ENCODE measurements at regions not wholly inside any gene's neighbourhood (a gene's known extent, or its start where the extent isn't known, plus 50 kb on each side); places are given as distances from the start of the nearest gene placed in this dataset.
"Not testable (repeated sequence)": the region's sequence is repeated elsewhere in the genome, so short reads cannot be mapped to it uniquely, and the experiment has no call there.

DNA sequence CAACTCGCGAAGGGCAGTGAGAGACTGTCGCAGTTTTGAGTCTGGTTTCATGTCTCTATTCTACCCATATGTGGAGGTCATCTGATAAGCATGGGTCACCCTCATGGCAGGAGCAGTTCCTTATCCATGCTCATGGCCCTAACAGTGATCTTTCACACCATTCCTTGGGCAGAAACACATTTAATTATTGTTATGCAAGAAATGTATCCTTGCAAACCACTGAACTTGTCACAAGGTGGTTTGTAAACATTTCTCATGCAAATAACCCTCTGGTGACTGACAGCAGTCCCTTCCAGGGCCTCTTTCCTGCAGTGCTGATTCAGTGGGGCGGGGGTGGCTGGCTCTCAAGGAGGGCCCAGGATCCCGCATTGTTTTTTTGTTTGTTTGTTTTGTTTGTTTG, 421.4 kb upstream of the RUNX1 start:
- DNase-seq (ENCODE audit: low read depth in 2 of 2) = no peak

DNA sequence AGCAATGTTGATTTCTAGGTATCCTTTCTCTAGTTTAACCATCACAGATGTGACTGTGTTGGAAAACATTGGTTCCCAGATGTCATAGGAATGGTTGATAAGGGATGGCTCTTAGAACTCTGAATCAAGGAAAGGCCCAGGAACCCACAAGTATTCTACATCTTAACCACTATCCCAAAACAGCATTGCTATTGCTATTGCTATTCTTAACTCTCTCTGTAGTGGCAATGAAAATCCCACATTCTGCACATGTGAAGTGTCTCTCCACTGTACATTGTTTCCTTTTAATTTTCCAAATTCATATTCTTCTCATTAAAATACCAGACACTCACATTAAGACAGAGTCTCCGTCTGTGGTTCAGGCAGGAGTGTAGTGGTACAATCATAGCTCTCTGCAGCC, 420.4 kb upstream of the RUNX1 start:
- DNase-seq (ENCODE audit: low read depth in 2 of 2) = no peak

DNA sequence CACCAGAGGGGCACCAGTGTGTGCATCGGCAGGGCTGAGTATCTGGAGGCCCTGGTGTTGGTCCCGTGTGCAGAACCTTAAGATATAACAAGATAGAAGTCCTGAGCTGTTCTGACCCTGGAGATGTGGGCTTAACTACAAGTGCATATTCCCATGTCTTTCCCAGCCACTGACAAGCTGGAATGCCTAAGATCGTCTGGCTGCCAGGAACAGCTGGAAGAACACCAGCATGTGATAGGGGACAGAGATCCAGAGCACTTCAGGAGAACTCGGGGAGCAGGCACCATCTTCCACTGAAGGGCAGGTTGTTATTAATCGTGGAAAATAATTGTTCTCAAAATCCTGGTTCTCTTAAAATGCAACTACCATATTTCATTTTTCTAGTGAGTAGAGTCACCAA, 419.9 kb upstream of the RUNX1 start:
- no peak for DNase-seq (ENCODE audit: low read depth in 2 of 2)

DNA sequence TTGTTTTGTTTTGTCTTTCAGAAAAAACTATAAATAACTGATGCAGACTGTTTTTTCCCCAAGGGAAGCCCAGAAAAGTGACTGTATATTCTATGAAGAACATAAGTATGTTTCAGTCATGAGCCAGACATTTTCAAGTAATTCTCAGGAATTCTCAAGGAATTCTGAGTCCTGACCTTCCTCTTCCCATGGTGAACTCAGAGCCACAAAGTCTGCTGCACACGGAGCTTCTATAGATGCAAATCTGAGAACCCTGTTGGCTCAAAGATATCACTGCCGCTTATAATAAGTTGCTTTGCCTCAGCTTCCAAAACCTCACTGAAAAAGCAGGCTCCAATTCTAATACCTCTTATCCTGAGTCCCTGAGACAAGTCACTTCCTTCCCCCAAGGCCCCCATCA, 418.5 kb upstream of the RUNX1 start:
- DNase-seq (ENCODE audit: low read depth in 2 of 2) = no peak

DNA sequence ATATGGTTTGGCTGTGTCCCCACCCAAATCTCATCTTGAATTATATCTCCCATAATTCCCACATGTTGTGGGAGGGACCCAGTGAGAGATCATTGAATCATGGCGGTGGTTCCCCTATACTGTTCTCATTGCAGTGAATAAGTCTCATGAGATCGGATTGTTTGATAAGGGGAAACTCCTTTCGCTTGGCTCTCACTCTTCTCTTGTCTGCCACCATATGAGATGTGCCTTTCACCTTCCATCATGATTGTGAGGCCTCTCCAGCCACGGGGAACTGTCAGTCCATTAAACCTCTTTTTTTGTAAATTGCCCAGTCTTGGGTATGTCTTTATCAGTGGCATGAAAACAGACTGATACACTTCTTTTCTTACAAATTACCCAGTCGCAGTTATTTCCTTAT, 417.6 kb upstream of the RUNX1 start:
- DNase-seq (ENCODE audit: low read depth in 2 of 2) = not testable (repeated sequence)

DNA sequence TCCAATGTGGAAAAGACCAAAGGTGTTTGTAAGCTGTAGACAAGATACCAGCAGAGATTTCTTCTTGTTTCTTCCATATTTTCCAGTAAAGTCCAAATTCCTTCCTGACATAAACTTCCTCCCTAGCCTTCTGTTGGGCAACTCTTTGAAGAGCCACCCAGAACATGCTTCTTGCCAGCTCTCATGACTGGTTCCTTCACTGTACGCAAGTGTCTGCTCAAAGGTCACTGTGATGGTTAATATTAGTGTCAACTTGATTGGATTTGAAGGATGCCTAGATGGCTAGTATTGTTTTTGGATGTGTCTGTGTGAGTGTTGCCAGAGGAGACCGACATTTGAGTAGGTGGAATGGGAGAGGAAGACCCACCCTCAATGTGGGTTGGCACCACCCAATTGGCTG, 416.6 kb upstream of the RUNX1 start:
- DNase-seq (ENCODE audit: low read depth in 2 of 2) = no peak

DNA sequence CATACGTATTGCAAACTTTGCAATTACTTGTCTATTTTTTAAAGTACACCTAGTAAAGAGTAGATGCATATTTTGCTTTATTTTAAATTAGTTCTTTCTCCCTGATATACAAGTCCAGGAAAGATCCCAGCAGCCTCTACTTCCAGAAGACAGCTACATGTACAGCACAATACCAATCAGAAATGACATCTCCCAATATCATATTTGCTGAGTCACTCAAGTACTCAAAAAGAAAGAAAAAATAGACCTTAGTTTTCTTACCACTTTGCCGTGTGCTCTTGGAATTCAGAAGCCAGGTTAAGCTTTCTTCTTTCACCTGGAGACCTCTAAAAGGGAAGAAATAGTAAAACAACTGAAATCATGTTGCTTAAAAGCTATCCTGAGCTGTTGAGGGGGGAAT, 412.6 kb upstream of the RUNX1 start:
- no peak for DNase-seq (ENCODE audit: low read depth in 2 of 2)

DNA sequence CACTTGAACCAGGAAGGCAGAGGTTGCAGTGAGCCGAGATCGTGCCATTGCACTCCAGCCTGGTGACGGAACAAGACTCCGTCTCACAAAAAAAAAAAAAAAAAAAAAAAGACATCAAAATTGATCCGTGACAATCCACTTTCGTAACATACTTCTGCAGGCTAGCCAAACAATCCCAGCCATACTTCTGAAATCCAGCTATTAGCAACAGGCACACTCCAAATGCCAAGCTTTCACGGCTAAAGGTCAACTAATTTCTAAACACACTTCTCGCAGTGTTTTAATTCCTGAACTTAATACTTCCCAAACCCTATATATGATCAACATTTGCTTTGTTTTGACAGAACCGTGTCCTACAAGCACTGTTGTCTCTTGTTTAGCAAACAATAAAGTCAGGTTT, 411.3 kb upstream of the RUNX1 start:
- no peak for DNase-seq (ENCODE audit: low read depth in 2 of 2)

DNA sequence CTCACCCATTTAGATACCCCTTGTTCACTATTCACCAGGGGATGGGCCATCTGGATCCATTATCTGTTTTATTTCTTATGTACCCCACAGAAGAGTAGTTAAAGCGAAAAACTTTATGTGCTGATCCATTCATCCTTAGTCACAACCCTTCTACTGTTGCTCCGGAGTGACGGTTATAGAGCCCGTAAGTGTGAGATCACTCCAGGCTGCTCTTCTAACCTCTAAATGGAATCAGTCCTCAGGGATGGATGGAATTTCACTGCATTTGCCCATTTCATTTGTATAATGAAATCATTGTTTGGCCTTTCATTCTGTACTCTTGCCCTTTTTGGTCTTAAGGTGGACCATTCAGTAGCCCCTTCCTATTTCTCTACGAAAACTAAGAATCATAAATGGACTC, 409.3 kb upstream of the RUNX1 start:
- DNase-seq (ENCODE audit: low read depth in 2 of 2) = no peak

DNA sequence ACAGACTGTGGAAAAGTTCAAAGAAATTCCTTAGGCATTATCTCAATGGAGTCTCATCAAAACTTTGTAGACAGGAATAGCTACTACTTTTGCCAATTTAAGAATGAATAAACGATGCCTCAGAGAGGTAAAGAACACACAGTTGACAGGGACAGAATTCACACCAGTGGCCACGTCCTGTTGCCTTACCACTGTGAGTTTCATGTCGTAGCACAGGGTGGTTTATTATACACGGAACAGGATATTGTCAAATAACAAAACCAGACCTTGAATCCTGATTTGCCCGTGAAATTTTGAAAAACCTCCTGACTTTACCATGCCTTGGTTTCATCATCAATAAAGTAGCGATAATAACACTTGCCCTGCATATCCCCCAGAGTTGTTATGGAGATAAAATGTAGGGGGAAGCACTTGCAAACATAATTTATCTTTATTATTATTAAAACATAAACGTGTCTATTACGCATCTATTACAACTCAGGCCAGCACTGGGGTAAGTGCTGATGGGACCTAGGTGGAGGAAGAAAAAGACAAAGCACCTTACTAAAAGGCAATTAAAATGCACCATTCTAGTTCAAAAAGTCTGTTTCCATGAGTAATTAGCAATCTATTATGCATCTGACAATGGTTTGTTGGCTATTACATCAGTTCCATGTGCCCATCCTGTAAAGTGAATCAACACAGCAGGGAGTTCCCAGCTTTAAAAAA, 408.1 kb upstream of the RUNX1 start:
- DNase-seq (ENCODE audit: low read depth in 2 of 2) = no peak

DNA sequence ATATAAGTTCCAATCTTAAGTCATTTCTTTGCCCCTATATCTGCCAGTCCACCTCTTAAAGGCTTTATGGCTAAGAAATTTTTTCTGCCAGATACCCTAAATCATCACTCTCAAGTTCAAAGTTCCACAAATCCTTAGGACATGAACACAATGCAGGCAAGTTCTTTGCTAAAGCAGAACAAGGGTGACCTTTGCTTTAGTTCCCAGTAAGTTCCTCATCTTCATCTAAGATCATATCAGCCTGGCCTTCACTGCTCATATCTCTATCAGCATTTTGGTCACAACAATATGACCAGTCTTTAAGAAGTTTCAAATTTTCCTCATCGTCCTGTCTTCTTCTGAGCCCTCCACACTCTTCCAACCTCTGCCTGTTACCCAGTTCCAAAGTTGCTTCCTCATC, 402.2 kb upstream of the RUNX1 start:
- DNase-seq (ENCODE audit: low read depth in 2 of 2) = no peak

DNA sequence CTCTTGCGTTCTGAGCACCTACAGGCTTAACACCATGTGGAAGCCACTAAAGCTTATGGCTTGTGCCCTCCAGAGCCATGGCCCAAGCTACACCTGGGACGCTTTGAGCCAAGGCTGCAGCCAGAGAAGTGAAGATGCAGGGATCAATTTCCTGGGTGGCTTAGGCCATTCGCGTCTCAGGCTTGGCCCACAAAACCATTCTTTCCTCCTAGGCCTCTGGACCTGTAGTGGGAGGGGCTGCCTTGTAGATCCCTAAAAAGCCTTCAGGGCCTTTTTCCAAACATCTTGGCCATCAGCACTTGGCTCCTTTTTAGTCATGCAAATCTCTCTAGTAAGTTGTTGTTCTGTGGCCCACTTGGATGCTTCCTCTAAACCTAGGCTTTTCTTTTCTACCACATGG, 401.7 kb upstream of the RUNX1 start:
- no peak for DNase-seq (ENCODE audit: low read depth in 2 of 2)

DNA sequence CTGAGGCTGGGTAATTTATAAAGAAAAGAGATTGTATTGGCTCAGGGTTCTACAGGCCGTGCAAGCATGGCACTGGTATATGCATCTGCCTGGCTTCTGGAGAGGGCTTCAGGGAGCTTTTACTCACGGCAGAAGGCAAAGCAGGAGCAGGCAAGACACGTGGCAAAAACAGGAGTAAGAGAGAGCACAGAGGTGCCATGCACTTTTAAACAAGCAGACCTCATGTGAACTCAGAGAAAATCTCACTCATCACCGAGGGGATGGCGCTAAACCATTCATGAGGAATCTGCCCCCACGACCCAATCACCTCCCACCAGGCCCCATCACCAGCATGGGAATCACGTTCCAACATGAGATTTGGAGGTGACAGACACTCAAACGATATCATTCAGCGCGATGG, 400.7 kb upstream of the RUNX1 start:
- DNase-seq (ENCODE audit: low read depth in 2 of 2) = no peak

DNA sequence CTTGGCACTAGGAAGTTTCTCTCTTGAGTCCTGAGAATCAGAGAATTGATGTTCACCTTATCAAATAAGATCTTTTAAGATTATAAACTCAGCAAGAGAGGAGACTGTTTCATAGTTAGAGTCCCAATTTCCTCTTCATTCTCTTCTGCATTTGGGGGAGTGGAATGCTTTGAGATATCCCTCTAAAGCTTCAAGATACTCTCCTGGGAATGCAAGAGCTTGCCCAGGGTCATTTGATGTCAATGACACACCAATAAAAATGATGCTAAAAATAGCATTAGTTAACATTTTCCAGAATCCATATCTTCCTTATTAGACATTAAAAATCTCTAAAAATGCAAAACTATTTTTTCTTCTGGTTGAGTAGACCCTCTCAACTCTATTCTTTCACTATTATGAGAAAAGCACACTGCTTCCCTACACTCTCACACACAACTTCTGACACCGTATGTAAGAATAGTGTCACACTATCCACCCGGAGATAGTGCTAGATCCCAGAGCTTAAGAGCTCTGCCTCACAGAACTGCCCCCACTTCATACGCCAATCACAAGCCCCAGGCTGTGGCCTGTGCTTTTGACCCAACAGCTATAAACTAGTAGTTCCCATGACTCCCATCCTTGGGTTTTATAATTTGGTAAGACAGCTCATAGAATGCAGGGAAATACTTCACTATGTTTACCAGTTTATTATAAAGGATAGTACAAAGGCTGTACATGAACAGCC, 399.9 kb upstream of the RUNX1 start:
- DNase-seq (ENCODE audit: low read depth in 2 of 2) = no peak

DNA sequence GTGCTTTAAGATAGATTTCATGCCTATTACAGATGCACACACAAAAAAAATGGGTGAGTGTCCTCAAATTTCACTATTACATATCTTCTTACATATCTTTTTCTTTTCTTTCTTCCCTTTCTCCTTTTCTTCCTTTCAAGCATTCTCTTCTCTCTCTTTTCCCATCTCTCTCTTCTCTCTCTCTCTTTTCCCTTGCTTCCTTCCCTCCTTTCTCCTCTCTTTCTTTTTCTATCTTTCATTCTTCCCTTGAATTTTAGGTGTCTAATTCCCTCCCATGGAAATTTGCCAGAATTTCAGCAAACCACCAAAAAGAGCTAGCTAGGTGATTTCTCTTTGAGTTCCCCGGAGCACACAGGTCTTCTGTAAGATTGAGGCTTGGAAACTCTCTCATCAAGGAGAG, 395.3 kb upstream of the RUNX1 start:
- DNase-seq (ENCODE audit: low read depth in 2 of 2) = no peak

DNA sequence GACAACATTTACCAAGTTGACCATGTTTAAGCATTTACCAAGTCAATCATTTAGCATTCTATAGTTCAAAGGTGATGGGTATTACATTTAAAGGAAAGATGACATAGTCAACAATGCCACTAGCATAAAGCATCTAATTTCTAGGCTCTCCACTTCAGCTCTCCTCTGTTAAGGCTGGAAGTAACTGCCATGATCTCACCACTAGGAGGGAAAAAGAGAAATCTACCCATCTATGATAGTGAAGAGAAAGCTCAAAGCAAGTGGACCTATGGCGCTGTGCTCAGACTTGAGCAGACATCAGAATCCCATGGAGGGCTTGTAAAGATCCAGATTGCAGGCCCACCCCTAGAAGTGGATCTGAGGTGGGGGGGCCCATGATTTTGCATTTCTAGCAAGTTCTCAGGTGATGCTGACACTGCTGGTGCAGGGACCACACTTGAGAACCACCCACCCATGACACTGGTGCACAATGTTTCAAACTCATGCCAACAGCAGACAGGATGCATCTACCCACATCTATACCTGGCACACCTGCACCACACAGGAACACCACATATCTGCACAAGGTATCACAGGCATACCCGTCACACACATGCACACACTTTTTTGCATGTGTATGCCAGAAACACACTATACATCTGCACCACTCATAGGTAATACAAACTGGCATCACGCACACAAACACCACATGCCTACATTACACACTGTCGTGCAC, 392.9 kb upstream of the RUNX1 start:
- no peak for DNase-seq (ENCODE audit: low read depth in 2 of 2)

DNA sequence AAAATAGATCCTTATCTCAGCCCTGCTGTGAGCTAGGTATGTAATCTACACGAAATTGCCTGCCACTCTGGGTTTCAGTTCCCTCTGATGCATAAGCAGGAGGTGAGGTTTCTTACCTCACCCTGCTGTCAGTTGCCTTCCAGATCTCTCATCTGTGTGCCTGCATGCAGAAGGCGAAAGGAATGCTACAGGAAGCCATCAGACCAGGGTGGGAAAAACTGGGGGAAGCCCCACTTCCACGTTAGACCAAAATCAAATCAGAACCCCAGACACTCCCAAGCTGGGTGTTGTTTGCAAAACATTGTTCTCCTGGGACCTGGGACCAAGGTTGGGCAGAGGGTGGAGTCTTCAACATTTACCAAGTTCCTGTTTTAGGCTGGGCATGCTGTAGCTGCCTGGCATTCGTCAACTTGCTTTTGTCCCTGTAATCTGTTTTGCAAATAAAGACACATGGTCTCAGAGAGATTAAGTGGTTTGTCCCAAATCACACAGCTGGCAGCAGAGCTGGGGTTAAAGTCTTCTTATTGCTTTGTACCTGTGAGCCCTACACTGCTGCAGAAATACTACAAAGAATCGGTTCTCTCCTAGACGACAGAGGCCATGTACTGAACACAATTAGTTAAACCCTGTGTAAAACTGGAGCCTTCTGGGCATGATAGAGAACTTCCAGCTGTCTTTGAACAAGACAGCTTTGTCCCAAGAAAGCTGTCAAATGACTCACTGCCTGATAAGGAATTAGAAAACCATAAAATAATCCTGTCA, 389.7 kb upstream of the RUNX1 start:
- DNase-seq (ENCODE audit: low read depth in 2 of 2) = no peak

DNA sequence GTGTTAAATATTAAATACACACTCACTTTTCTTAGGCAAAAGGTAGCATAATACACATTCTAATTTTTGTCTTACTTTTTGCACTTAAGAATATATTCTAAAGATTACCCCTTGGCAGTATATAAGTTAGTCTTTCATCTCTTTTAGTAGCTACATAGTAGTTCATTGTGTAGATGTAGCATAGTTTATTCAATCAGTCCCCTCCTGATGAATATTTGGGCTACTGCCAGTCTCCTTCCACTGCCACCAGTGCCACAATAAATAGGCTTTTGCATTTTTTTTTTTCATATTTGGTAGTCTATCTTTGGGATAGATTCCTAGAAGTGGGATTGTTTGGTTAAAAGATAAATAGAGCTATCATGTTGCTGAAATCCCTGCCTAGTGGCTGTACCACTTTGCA, 388.8 kb upstream of the RUNX1 start:
- no peak for DNase-seq (ENCODE audit: low read depth in 2 of 2)

DNA sequence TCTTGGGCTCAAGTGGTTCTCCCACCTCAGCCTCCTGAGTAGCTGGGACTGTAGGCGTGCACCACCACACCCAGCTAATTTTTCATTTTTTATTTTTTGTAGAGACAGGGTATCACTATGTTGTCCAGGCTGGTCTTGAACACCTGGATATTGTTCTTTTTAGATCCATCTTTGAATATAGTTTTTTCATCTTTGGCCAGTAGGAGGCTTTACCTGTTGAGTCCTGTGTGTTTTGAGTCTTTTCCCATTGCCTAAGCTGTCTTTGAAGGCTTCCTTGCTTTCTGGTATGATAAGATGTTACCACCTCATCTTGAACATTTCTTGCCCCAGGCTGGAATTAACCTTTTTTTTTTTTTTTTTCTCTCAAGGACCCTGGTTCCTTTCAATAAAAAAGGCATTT, 387.8 kb upstream of the RUNX1 start:
- DNase-seq (ENCODE audit: low read depth in 2 of 2) = no peak

DNA sequence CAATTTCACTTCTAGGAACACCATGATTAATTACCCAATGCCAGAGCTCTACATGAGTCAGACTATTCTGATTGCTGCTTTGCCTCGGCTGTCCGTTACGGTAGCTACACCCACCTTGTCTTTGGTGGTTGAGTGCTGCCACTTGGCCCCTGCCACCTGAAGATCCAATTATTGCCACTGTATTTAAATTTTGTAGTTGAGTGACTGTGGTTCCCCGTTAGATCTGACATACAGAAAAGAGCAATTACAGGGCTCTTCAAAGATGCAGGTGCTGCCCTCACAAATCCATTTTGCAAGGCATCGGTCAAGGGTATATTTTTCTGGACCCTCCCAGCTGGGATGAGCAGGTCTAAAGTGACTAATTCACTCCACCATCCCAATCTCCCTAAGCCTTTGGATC, 383.5 kb upstream of the RUNX1 start:
- DNase-seq (ENCODE audit: low read depth in 2 of 2) = not testable (repeated sequence)

DNA sequence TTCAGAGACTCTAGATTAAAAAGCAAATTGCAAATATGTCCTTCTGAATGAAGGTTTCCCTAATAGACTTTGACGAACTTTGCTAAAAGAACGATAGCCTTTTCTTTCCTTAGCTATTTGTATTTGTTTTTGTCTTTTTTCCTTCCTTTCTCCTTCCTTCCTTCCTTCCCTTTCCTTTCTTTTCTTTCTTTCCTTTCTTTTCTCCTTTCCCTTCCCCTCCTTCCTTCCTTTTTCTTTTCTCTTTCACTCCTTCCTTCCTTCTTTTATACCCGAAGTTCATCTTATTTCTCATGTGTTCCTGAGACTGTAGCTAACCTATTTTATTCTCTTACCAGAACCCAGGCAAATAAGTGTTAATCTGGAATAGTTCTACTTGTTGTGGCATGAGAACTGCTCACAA, 381.2 kb upstream of the RUNX1 start:
- no peak for DNase-seq (ENCODE audit: low read depth in 2 of 2)

DNA sequence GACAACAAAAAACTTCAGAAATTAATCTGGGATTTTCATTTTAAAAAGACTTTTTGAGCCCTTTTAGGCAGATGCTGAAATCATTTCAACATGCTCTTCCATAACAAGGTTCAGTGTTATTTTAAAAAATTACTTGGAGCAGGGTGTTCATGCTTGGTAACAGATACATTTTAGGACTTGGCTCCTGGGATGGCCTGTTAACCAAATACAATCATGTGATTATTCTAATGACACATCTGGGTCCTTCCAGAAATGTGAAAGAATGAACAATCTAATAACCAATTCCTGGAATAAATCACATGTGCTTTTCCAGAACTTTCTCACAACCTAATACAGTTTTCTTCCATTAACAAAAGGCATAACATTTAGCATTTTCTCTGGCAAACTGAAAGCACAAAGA, 379.8 kb upstream of the RUNX1 start:
- DNase-seq (ENCODE audit: low read depth in 2 of 2) = no peak

All from stimulated activated CD8-positive, alpha-beta memory T cell treated with anti-CD3 and anti-CD28 coated beads, Interleukin-7, amount 100 ng/mL, for 1 hour (primary cell).